HepG2 (cell line): ENCODE measurements at regions not wholly inside any gene's neighbourhood (a gene's known extent, or its start where the extent isn't known, plus 50 kb on each side); places are given as distances from the start of the nearest gene placed in this dataset.

ENCODE experiments used
- ATAC-seq: fragments of 200-7000 bp; cut with Tn5 transposase; 3 replicates; pipeline ENCODE4 v1.9.1; 2020; ENCODE audit warnings: mild to moderate bottlenecking, moderate library complexity
- BruUV-seq: library from RNA; stranded (reverse); fragments of 400-500 nt; replicated peaks from 2 replicates; lab custom pipeline; 2021; lab: Mats Ljungman, UMichigan
- CTCF ChIA-PET: fragments of 300-600 bp; formaldehyde crosslinking; extraction: SDS; loops from one replicate; lab custom pipeline; 2021; ENCODE audit warnings: low total read pairs, inconsistent platforms, low intra/inter-chr PET ratio; lab: Yijun Ruan, JAX
- POLR2A ChIA-PET: fragments of 350-600 bp; sonication (Branson Sonifier 250); formaldehyde crosslinking; loops from one replicate; lab custom pipeline; 2020; ENCODE audit warnings: antibody characterized with exemption, inconsistent platforms; lab: Yijun Ruan, JAX
- DNase-seq: peaks from one replicate; pipeline ENCODE4 v3.0.0-alpha.2; 2015; ENCODE audit warnings: low spot score
- FAIRE-seq: peaks from 3 replicates; lab custom pipeline; 2011; peaks lifted over from hg19 to GRCh38; lab: Jason Lieb, UNC
- H2AFZ ChIP-seq: one replicate; pipeline ENCODE4 v1.6.1; 2011; ENCODE audit warnings: low read length, inconsistent platforms
- H3K27ac ChIP-seq: fragments of 300-600 bp; 3 replicates; pipeline ENCODE4 v1.8.0; 2011; ENCODE audit warnings: mixed run types, mild to moderate bottlenecking, mixed read lengths, low read length, inconsistent platforms; ENCODE audit not compliant: insufficient read depth; ENCODE audit errors: extremely low read length
- H3K27me3 ChIP-seq, 2 experiments: fragments of 200-600 bp in 1 of 2; 2 replicates in 1 of 2; 3 replicates in 1 of 2; pipeline versions ENCODE4 v1.6.0 to v1.8.0; 2011; ENCODE audit warnings: low read length in 2 of 2, mild to moderate bottlenecking in 2 of 2, moderate library complexity in 2 of 2, inconsistent platforms in 1 of 2; ENCODE audit not compliant: insufficient read depth in 2 of 2, control insufficient read depth in 1 of 2
- H3K36me3 ChIP-seq, 2 experiments: fragments of 200-600 bp in 1 of 2; replicated peaks in 1 of 2; 2 replicates in 1 of 2; 3 replicates in 1 of 2; pipeline versions ENCODE4 v1.5.1 to v1.8.0; 2011; ENCODE audit warnings: low read length in 2 of 2, inconsistent platforms in 1 of 2; ENCODE audit not compliant: insufficient read depth in 2 of 2, control insufficient read depth in 1 of 2
- H3K4me1 ChIP-seq: 2 replicates; pipeline ENCODE4 v1.5.1; 2012; ENCODE audit warnings: low read length, inconsistent platforms; ENCODE audit not compliant: insufficient read depth
- H3K4me2 ChIP-seq: 2 replicates; pipeline ENCODE4 v1.6.0; 2011; ENCODE audit warnings: low read depth, low read length, inconsistent platforms
- H3K4me3 ChIP-seq, 3 experiments: fragments of 200-600 bp in 1 of 3; sonication (generic), shearing (Covaris generic) in 1 of 3; replicated peaks in 1 of 3; 2 replicates each; pipeline ENCODE4 v1.5.1; 2011 to 2016; ENCODE audit warnings: low read length in 3 of 3, inconsistent platforms in 2 of 3, low read depth in 2 of 3, mild to moderate bottlenecking in 2 of 3, control low read depth in 1 of 3, mixed read lengths in 1 of 3; ENCODE audit not compliant: insufficient read depth in 1 of 3
- H3K79me2 ChIP-seq: one replicate; pipeline ENCODE4 v1.6.1; 2011; ENCODE audit warnings: low read length, inconsistent platforms; ENCODE audit not compliant: insufficient read depth
- H3K9ac ChIP-seq: 2 replicates; pipeline ENCODE4 v1.6.0; 2011; ENCODE audit warnings: mild to moderate bottlenecking, low read depth, low read length, inconsistent platforms; ENCODE audit not compliant: insufficient read depth
- H3K9me3 ChIP-seq: 2 replicates; pipeline ENCODE4 v1.5.1; 2012; ENCODE audit warnings: mild to moderate bottlenecking, low read length
- H4K20me1 ChIP-seq: 2 replicates; pipeline ENCODE4 v1.6.0; 2011; ENCODE audit warnings: inconsistent platforms, mild to moderate bottlenecking, low read length, moderate library complexity; ENCODE audit not compliant: insufficient read depth
- BRF2 ChIP-seq: sonication (generic); formaldehyde crosslinking; IDR thresholded peaks from 2 replicates; pipeline ENCODE4 v1.8.1; 2022; ENCODE audit warnings: mild to moderate bottlenecking, missing genetic modification reagents
- ISX ChIP-seq: sonication (generic); formaldehyde crosslinking; conservative IDR thresholded peaks from 2 replicates; pipeline ENCODE4 v1.5.0; 2020; ENCODE audit warnings: missing genetic modification reagents
- KAT2B ChIP-seq: fragments of 150-350 bp; IDR thresholded peaks from 2 replicates; pipeline ENCODE4 v1.6.1; 2014; ENCODE audit warnings: low read depth, low read length, borderline replicate concordance
- PRDM15 ChIP-seq: sonication (generic); formaldehyde crosslinking; IDR thresholded peaks from 2 replicates; pipeline ENCODE4 v1.4.0; 2020; ENCODE audit warnings: missing genetic modification reagents
- TBP ChIP-seq: sonication (generic); formaldehyde crosslinking; IDR thresholded peaks from 2 replicates; pipeline ENCODE4 v1.5.0; 2020; ENCODE audit warnings: missing genetic modification reagents
- ZBTB10 ChIP-seq: sonication (generic); formaldehyde crosslinking; IDR thresholded peaks from 2 replicates; pipeline ENCODE4 v1.4.0; 2020; ENCODE audit warnings: missing genetic modification reagents, borderline replicate concordance
- ZBTB39 ChIP-seq: sonication (generic); formaldehyde crosslinking; IDR thresholded peaks from 2 replicates; pipeline ENCODE4 v1.5.0; 2020; ENCODE audit warnings: missing genetic modification reagents
- ZNF10 ChIP-seq: sonication (generic); formaldehyde crosslinking; IDR thresholded peaks from 2 replicates; pipeline ENCODE4 v1.4.0; 2020; ENCODE audit warnings: mild to moderate bottlenecking, low read depth, missing genetic modification reagents, borderline replicate concordance
- ZNF709 ChIP-seq: sonication (generic); formaldehyde crosslinking; IDR thresholded peaks from 2 replicates; pipeline ENCODE4 v1.5.0; 2020; ENCODE audit warnings: mild to moderate bottlenecking, missing genetic modification reagents
- WGBS: methylation state at CpG from one replicate; pipeline ENCODE4 v1.1.6; 2017; ENCODE audit warnings: low lambda C conversion rate; 5-methylcytosine and 5-hydroxymethylcytosine counted together
- in situ Hi-C: cut with HindIII; loops from 2 replicates; pipeline ENCODE4 v1.10.0; 2017; ENCODE audit warnings: low pct_unique_long_range_greater_than_20kb; ENCODE audit not compliant: extremely low pct_ligation_motif_present
- intact Hi-C: fragments of 100-400 bp; cut with micrococcal nuclease; formaldehyde crosslinking; loops from one replicate; pipeline ENCODE4 v1.10.0; 2022; ENCODE audit not compliant: unreplicated experiment

- ChIA-PET POLR2A (no interaction called here), CTCF (no interaction called here)
- no peak overlapping the region for H3K4me2 ChIP-seq
- DNase-seq, result no peak
- no peak overlapping the region for H3K9ac ChIP-seq
- H3K4me1 ChIP-seq, result no peaks in the 10 kb centered on the region
- H3K9me3 ChIP-seq, result peaks cover 53% of the 10 kb centered on the region
- no peak overlapping the region for H3K4me3 ChIP-seq
- TF ChIP-seq KAT2B (no peak), ZBTB39 (CRISPR knock-in tag) (no peak)
- no peak overlapping the region for H2AFZ ChIP-seq
- no peak for ATAC-seq
- no peak overlapping the region for H3K27ac ChIP-seq
- intact Hi-C loops, result no loop called here
- H4K20me1 ChIP-seq, result no peaks in the 10 kb centered on the region
- BruUV-seq, result no TSS peak
- 15% methylated on average over 3 of the region's 3 CpGs for WGBS
- H3K36me3 ChIP-seq, result no peaks in the 10 kb centered on the region
- no peak for FAIRE-seq
- in situ Hi-C loops, result no loop called here
- H3K27me3 ChIP-seq, result no peaks in the 10 kb centered on the region
- H3K79me2 ChIP-seq, result no peaks in the 10 kb centered on the region
These were observed 534.6 kb upstream of the PHF14 start for GRCh38 chr7:10439027-10439426.

GRCh38 chr7:10455936-10456335, 517.7 kb upstream of the PHF14 start:
- no peak for DNase-seq
- BruUV-seq, result no TSS peak
- no peak for ATAC-seq
- ChIA-PET CTCF (no interaction called here), POLR2A (no interaction called here)
- H4K20me1 ChIP-seq, result no peaks in the 10 kb centered on the region
- H3K9me3 ChIP-seq, result peaks cover 40% of the 10 kb centered on the region
- H3K79me2 ChIP-seq, result no peaks in the 10 kb centered on the region
- no peaks in the 10 kb centered on the region for H3K27me3 ChIP-seq
- intact Hi-C loops (no loop called here), in situ Hi-C loops (no loop called here)
- no peak overlapping the region for H3K4me2 ChIP-seq
- H3K9ac ChIP-seq, result no peak overlapping the region
- H3K36me3 ChIP-seq, result no peaks in the 10 kb centered on the region
- no peak for FAIRE-seq
- H3K4me3 ChIP-seq, result no peak overlapping the region
- no peaks in the 10 kb centered on the region for H3K4me1 ChIP-seq
- H3K27ac ChIP-seq, result no peak overlapping the region
- no peak overlapping the region for H2AFZ ChIP-seq
- TF ChIP-seq ZNF10 (CRISPR knock-in tag), result no peak
- TF ChIP-seq ISX (CRISPR knock-in tag), result no peak
- no peak for TF ChIP-seq BRF2
- no peak for TF ChIP-seq ZNF709 (CRISPR knock-in tag)
- TF ChIP-seq PRDM15, result no peak
- TF ChIP-seq ZBTB10 (CRISPR knock-in tag), result no peak
- no peak for TF ChIP-seq TBP
